HepG2 (cell line): ENCODE measurements at regions not wholly inside any gene's neighbourhood (a gene's known extent, or its start where the extent isn't known, plus 50 kb on each side); places are given as distances from the start of the nearest gene placed in this dataset.

Source experiments
- AGO2 ChIP-seq: fragments of 200-400 bp; formaldehyde crosslinking; optimal IDR thresholded peaks from 2 replicates; pipeline ENCODE3; 2017; ENCODE audit warnings: mild to moderate bottlenecking, low read depth, low read length, moderate library complexity
- FOSL2 ChIP-seq: sonication (generic); formaldehyde crosslinking; IDR thresholded peaks from 2 replicates; pipeline ENCODE4 v1.4.0; 2020; ENCODE audit warnings: missing genetic modification reagents
- NR2F1 ChIP-seq, 2 experiments: fragments of 450-650 bp in 1 of 2; formaldehyde crosslinking in 1 of 2; IDR thresholded peaks; 2 replicates each; pipeline versions ENCODE4 v1.5.0 to v1.6.1; 2016 to 2020; ENCODE audit warnings: mild to moderate bottlenecking in 1 of 2, missing compliant biosample characterization in 1 of 2, missing genetic modification reagents in 1 of 2, moderate library complexity in 1 of 2
- NR2F6 ChIP-seq, 2 experiments: IDR thresholded peaks; 2 replicates each; pipeline ENCODE4 v1.6.1; 2016; ENCODE audit warnings: antibody characterized with exemption in 1 of 2, mild to moderate bottlenecking in 1 of 2
- SPEN ChIP-seq: sonication (generic); formaldehyde crosslinking; IDR thresholded peaks from 2 replicates; pipeline ENCODE4 v1.5.1; 2020; ENCODE audit warnings: low read depth, mild to moderate bottlenecking, missing genetic modification reagents
- TF ChIP-seq, protein P1 (sequence below): sonication (generic); formaldehyde crosslinking; IDR thresholded peaks from 2 replicates; pipeline ENCODE4 v1.4.0; 2020; ENCODE audit warnings: missing genetic modification reagents
- TF ChIP-seq, protein P2 (sequence below): sonication (generic); formaldehyde crosslinking; IDR thresholded peaks from 2 replicates; pipeline ENCODE4 v1.5.1; 2020; ENCODE audit warnings: missing genetic modification reagents, mild to moderate bottlenecking, borderline replicate concordance

DNA sequence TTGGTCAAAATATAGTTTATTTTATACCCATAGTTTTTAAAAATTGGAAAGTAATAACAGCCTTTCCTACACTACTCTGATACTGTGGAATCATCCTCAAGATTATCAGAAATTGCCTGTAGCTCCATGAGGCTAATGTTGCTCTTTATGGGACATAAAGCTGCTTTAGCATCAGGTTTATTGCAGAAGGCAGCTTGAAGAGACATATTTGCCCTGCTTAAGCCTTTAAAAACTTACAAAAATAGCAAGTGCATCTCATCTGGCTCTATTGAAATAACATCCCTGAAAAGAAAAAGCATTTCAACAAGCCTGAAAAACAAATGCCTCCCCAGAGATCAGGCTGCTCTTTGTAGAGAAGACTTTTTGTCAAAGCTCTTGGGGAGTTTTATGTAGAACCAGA lies 142.9 kb upstream of the MON1B start:
- TF ChIP-seq SPEN (CRISPR knock-in tag) (no peak), FOSL2 (CRISPR knock-in tag) (no peak), NR2F1 (CRISPR knock-in tag; IDR thresholded peaks at IDR 0.05) (no peak), NR2F6 (IDR thresholded peaks at IDR 0.05) (no peak), NR2F6 (CRISPR knock-in tag; IDR thresholded peaks at IDR 0.05) (no peak), AGO2 (no peak)
- TF ChIP-seq, protein P1, sequence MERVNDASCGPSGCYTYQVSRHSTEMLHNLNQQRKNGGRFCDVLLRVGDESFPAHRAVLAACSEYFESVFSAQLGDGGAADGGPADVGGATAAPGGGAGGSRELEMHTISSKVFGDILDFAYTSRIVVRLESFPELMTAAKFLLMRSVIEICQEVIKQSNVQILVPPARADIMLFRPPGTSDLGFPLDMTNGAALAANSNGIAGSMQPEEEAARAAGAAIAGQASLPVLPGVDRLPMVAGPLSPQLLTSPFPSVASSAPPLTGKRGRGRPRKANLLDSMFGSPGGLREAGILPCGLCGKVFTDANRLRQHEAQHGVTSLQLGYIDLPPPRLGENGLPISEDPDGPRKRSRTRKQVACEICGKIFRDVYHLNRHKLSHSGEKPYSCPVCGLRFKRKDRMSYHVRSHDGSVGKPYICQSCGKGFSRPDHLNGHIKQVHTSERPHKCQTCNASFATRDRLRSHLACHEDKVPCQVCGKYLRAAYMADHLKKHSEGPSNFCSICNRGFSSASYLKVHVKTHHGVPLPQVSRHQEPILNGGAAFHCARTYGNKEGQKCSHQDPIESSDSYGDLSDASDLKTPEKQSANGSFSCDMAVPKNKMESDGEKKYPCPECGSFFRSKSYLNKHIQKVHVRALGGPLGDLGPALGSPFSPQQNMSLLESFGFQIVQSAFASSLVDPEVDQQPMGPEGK, result no peak
- TF ChIP-seq, protein P2, sequence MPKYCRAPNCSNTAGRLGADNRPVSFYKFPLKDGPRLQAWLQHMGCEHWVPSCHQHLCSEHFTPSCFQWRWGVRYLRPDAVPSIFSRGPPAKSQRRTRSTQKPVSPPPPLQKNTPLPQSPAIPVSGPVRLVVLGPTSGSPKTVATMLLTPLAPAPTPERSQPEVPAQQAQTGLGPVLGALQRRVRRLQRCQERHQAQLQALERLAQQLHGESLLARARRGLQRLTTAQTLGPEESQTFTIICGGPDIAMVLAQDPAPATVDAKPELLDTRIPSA (CRISPR knock-in tag), result no peak
